ENCODE measurements at regions not wholly inside any gene's neighbourhood (a gene's known extent, or its start where the extent isn't known, plus 50 kb on each side); places are given as distances from the start of the nearest gene placed in this dataset.
"Not testable (repeated sequence)": the region's sequence is repeated elsewhere in the genome, so short reads cannot be mapped to it uniquely, and the experiment has no call there.

DNA sequence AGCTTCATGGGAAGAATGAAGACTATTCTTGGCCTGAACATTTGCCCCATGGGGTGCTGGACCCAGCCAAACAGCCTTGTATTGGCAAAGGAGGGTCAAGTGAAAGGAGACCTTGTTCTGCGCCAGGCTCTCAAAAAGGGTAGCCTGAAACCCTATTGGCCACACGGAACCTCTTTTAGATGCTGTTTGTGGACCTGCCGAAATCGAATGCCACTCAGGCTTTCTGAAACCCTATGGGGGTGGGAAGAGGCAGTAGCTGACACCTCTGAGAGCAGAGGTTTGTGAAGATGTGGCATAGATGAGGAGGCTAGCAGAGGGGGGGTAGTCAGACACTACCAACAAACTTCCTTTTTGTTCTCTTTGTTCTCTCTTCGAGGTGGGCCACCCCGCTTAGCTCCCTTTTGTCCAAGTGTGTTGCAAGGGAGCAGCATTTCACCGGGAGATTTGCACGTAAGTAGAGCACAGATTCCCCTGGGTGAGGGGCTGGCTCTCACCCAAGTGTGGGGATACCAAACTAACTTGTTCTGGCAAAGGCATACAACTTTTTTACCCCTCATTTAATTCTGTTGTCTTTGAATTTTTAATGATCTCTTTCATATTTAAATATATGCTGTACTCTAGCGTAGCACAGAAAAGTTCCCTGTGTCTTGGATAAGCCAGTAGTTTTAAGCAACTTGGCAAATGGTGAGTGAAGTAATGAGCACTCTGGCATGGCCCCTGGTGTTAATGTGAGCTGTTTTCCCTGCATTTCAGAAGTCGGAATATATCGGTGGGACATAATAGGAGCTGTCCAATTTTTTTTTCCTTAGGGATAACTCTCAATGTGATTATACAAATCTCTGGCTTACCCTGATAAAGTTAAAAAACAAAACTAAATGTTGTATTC is 107.7 kb downstream of the SEPTIN7 start:
- no peak for DNase-seq (ENCODE audit: extremely low read depth, low read depth, low spot score)

DNA sequence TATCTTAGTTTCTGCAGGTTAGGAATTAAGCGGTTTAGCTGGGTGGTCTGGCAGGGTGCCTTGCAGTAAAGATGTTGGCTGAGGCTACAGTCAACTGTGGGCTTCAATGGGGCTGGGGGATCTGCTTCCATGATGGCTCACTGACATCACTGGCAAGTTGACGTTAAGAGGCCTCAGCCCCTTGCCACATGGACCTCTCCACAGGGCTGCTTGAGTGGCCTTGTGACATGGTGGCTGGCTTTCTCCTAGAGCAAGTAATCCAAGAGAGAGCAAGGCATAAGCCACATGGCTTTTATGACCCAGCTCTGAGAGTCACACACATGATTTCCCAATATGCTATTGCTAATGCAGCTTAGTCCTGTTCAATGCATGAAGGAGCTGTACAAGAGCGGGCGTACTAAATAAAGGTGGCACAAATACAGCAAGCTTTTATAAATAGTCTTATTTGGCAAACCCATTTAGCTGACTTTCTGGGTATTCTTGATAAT is 109.1 kb downstream of the SEPTIN7 start:
- no peak for DNase-seq (ENCODE audit: extremely low read depth, low read depth, low spot score)

DNA sequence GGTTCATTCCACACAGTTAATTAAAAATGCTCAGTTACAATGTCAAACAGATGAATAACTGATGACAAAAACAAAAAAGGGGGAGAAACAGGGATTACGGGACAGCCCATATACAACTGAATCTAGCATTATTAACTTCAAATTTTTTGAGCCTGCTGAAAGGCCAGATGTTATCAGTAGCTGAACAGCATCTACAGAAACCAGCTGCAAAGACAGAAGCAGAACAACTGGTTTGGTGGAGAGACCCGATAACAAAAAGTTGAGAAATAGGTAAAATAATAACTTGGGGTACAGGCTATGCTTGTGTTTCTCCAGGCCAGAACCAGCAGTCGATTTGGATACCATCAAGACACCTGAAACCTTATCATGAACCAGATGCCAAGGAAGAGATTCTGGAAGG is 109.8 kb downstream of the SEPTIN7 start:
- not testable (repeated sequence) for DNase-seq (ENCODE audit: extremely low read depth, low read depth, low spot score)

GRCh38 chr7:35913350-35913749 is 112.5 kb downstream of the SEPTIN7 start:
- not testable (repeated sequence) for DNase-seq (ENCODE audit: extremely low read depth, low read depth, low spot score)

DNA sequence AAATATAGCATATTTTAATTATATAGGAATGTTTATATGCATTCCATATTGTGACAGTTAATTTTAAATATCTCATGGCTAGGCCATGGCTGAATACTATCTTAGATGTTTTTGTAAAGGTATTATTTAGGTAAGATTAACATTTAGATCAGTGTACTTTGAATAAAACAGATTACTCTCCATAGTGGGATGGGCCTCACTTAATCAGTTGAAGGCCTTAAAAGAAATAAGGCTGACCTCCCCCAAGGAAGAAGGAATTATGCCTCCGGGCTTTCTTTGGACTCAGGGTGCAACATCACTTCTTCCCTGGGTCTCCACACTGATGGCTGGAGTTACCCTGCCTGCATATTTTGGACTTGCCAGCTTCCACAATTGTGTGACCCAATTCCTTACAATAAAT is 113.4 kb downstream of the SEPTIN7 start:
- DNase-seq (ENCODE audit: extremely low read depth, low read depth, low spot score): not testable (repeated sequence)

GRCh38 chr7:35915247-35915955 is 114.5 kb downstream of the SEPTIN7 start:
- DNase-seq (ENCODE audit: extremely low read depth, low read depth, low spot score): not testable (repeated sequence)

DNA sequence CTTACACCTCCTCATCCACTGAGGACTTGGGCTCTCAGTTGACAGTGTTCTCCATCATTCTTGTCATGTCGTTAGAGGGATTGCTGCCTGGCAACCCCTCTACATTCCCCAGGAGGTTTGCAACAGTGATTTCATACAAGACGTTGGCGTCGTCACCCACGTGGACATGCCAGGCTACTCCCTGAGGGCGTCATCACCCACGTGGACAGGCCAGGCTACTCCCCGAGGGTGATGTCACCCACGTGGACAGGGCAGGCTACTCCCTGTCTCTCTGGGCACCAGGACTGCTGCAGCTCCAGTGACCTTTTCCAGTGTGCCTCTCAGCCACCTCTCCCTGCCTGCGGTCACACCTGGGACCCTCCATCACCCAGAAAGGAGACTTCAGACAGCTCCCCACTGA is 117.4 kb downstream of the SEPTIN7 start:
- DNase-seq (ENCODE audit: extremely low read depth, low read depth, low spot score): not testable (repeated sequence)

DNA sequence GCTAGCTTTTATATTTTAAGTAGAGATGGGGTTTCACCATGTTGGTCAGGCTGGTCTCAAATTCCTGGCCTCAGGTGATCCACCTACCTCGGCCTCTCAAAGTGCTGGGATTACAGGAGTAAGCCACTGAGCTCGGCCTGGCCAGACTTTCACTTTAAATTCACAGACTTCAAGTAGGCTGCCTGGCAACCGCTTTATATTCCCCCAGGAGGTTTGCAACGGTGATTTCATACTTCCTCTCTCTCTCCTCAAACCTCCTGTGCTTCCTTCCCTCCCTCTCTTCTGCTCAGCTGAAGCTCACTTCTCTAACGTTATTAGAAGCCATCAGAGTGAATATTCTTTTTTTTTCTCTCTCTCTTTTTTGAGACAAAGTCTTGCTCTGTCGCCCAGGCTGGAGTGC is 118.8 kb downstream of the SEPTIN7 start:
- DNase-seq (ENCODE audit: extremely low read depth, low read depth, low spot score): not testable (repeated sequence)

- not testable (repeated sequence) for DNase-seq (ENCODE audit: extremely low read depth, low read depth, low spot score)
These were observed 120.5 kb downstream of the SEPTIN7 start for GRCh38 chr7:35921338-35921737.

DNA sequence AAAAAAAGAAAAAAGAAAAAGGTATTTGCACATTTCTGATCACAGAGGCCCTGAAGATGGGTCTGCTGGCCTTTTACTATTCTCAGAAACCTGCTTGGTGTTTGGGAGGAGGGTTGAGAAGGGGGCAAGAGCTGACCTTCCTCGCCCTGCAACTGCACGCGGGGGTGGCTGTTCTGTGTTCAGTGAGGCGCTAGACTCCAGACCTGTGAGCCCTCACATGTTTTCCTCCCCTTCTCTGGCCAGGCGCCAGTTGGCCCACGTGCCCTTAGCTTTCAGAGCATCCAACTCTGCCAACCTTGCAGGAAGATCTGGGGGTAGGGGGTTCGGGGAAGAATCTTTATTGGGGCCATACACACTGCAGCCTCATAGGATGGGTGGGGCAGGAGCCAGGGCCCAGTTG is 123.8 kb downstream of the SEPTIN7 start:
- not testable (repeated sequence) for DNase-seq (ENCODE audit: extremely low read depth, low read depth, low spot score)

DNA sequence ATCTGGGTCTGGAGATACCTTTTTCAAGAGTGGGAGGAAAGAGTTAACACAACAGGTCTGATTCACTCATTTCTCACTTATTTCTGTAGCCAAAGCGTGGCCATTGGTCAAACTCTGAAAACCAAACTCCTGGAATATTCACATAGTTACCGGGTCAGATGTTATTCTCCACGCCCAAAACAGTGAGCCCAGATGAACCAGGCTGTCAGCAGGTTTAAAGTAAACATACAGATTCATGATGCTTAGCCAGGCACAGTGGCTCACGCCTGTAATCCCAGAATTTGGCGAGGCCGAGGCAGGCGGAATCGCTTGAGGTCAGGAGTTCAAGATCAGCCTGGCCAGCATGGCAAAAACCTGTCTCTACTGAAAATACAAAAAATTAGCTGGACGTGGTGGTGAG is 126.1 kb downstream of the SEPTIN7 start:
- not testable (repeated sequence) for DNase-seq (ENCODE audit: extremely low read depth, low read depth, low spot score)

- DNase-seq (ENCODE audit: extremely low read depth, low read depth, low spot score): not testable (repeated sequence)
These were observed 130.3 kb downstream of the SEPTIN7 start for GRCh38 chr7:35931134-35931533.

DNA sequence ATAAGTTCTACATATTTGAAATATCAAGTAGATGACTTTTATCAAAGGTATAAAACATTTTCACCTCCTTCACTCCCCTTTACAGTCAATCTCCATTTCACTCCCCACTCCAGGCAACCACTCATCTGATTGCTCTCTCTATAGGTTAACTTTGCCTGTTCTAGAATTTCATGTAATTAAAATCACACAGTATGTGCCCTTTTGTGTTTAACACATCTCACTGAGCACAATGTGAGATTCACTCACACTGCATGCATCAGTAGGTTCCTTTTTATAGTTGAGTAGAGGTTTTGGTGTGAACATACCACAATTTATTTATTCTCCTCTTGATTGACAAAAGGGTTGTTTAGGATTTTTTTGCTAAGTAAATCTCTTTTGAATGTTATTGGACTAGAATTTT is 130.7 kb downstream of the SEPTIN7 start:
- not testable (repeated sequence) for DNase-seq (ENCODE audit: extremely low read depth, low read depth, low spot score)

- not testable (repeated sequence) for DNase-seq (ENCODE audit: extremely low read depth, low read depth, low spot score)
These were observed 139.8 kb downstream of the SEPTIN7 start for GRCh38 chr7:35940695-35941094.

GRCh38 chr7:35945621-35946020 is 144.8 kb downstream of the SEPTIN7 start:
- DNase-seq (ENCODE audit: extremely low read depth, low read depth, low spot score): not testable (repeated sequence)

- not testable (repeated sequence) for DNase-seq (ENCODE audit: extremely low read depth, low read depth, low spot score)
These were observed 154.9 kb downstream of the SEPTIN7 start for GRCh38 chr7:35955735-35956134.

GRCh38 chr7:35956988-35957387 is 156.1 kb downstream of the SEPTIN7 start:
- DNase-seq (ENCODE audit: extremely low read depth, low read depth, low spot score): not testable (repeated sequence)

GRCh38 chr7:35961260-35961659 is 160.4 kb downstream of the SEPTIN7 start:
- DNase-seq (ENCODE audit: extremely low read depth, low read depth, low spot score): not testable (repeated sequence)

DNA sequence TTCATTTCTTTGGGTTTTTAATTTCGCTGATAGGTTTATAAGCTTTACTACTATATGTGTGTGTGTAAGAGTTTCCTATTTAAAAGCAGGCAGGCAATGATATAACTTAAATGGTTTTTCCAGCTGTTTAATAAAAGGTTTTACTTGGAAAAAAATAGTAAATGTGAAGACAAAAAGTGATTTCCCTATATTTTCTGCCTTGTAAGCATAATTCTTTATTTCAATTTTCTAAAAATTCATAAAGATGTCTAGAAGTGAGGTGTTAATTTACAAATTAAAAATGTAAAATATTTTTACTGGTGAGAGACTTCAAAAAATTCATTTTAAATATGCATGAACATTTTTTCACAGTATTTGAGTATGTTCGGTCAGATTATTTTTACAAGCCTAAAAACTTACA is 161.8 kb downstream of the SEPTIN7 start:
- not testable (repeated sequence) for DNase-seq (ENCODE audit: extremely low read depth, low read depth, low spot score)

DNA sequence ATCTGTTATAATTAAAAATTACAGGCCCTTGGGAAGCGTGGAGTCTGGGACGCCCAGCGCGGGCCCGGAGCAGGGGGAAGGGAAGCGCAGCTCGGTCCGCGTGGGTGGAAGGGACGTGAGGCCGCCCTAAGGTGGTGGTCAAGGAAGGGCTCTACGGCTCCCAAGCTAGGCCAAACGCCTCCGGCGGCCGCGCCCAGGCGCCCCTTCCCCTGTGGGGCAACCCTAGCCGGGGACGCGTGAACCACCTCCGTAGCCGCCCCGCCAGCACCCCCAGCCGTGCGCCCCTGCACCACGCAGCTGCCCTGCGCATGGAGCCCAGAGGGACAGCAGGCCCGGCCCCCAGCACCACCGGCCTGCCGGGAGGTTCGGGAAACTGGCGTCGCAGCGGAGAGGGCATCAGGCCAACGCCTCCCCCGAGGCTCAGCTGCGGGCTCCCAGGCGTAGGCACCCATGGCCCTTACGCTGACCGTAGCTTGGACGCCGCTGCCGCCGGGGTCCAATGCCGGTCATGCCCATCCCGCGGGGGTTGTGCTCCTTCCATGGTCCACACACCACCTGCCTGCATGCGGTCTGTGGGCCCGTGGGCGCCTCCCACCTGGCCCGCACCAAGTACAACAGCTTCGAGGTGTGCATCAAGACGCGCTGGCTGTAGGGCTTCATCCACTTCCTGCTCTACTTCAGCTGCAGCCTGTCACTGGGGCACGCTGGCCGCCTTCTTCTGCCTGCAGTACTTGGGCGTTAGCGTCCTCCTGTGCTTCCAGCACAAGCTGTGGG is 166.7 kb downstream of the SEPTIN7 start:
- no peak for DNase-seq (ENCODE audit: extremely low read depth, low read depth, low spot score)
